Liver (tissue), 8 donors: ENCODE measurements at regions not wholly inside any gene's neighbourhood (a gene's known extent, or its start where the extent isn't known, plus 50 kb on each side); places are given as distances from the start of the nearest gene placed in this dataset.

ENCODE experiments used
- DNase-seq: peaks from one replicate; pipeline ENCODE4 v3.0.0-alpha.2; 2017; ENCODE audit warnings: low spot score
- H3K27ac ChIP-seq, 2 donors: one replicate each; pipeline ENCODE4 v1.7.0; 2013; ENCODE audit warnings: inconsistent platforms in 2 of 2, low read length in 2 of 2, control low read depth in 1 of 2, low read depth in 1 of 2, mild to moderate bottlenecking in 1 of 2
- H3K27me3 ChIP-seq, 4 donors: one replicate each; pipeline versions ENCODE4 v1.6.1 to v1.7.0; 2013; ENCODE audit warnings: low read length in 3 of 4, inconsistent platforms in 1 of 4, mild to moderate bottlenecking in 1 of 4, moderate library complexity in 1 of 4; ENCODE audit not compliant: control insufficient read depth in 4 of 4, insufficient read depth in 4 of 4
- H3K36me3 ChIP-seq, 4 donors: one replicate each; pipeline versions ENCODE4 v1.6.1 to v1.7.0; 2013; ENCODE audit warnings: low read length in 3 of 4, mild to moderate bottlenecking in 3 of 4, low read depth in 1 of 4, moderate library complexity in 1 of 4; ENCODE audit not compliant: control insufficient read depth in 4 of 4, insufficient read depth in 3 of 4
- H3K4me1 ChIP-seq, 4 donors: one replicate each; pipeline versions ENCODE4 v1.6.1 to v1.7.0; 2013; ENCODE audit warnings: low read length in 3 of 4, mild to moderate bottlenecking in 3 of 4, moderate library complexity in 1 of 4; ENCODE audit not compliant: control insufficient read depth in 4 of 4, insufficient read depth in 4 of 4
- H3K4me3 ChIP-seq, 3 donors: one replicate each; pipeline versions ENCODE4 v1.6.1 to v1.7.0; 2013; ENCODE audit warnings: low read length in 3 of 3, control low read depth in 1 of 3, low read depth in 1 of 3, mild to moderate bottlenecking in 1 of 3
- H3K9ac ChIP-seq, 2 donors: one replicate each; pipeline ENCODE4 v1.7.0; 2013; ENCODE audit warnings: low read length in 2 of 2, mild to moderate bottlenecking in 2 of 2, moderate library complexity in 2 of 2, control low read depth in 1 of 2, low read depth in 1 of 2
- H3K9me3 ChIP-seq, 4 donors: one replicate each; pipeline versions ENCODE4 v1.6.1 to v1.7.0; 2013; ENCODE audit warnings: low read length in 3 of 4; ENCODE audit not compliant: control insufficient read depth in 4 of 4
- EGR1 ChIP-seq, 2 donors: IDR thresholded peaks; 2 replicates each; pipeline ENCODE4 v1.6.1; 2016 to 2018; ENCODE audit warnings: antibody characterized with exemption in 2 of 2, low read depth in 2 of 2
- HNF4A ChIP-seq, 2 donors: conservative IDR thresholded peaks; 2 replicates each; pipeline ENCODE4 v1.6.1; 2016; ENCODE audit warnings: antibody characterized with exemption in 2 of 2, mild to moderate bottlenecking in 2 of 2
- HNF4G ChIP-seq: IDR thresholded peaks from 2 replicates; pipeline ENCODE4 v1.6.1; 2016; ENCODE audit warnings: antibody characterized with exemption
- JUND ChIP-seq, 2 donors: IDR thresholded peaks; 2 replicates each; pipeline ENCODE4 v1.6.1; 2016; ENCODE audit warnings: antibody characterized with exemption in 2 of 2
- NR2F2 ChIP-seq: IDR thresholded peaks from 2 replicates; pipeline ENCODE4 v1.6.1; 2016; ENCODE audit warnings: antibody characterized with exemption
- RAD21 ChIP-seq, 2 donors: IDR thresholded peaks; 2 replicates each; pipeline ENCODE4 v1.6.1; 2016; ENCODE audit warnings: antibody characterized with exemption in 2 of 2, mild to moderate bottlenecking in 2 of 2
- RXRA ChIP-seq, 2 donors: IDR thresholded peaks; 2 replicates each; pipeline ENCODE4 v1.6.1; 2017 to 2018; ENCODE audit warnings: antibody characterized with exemption in 2 of 2, mild to moderate bottlenecking in 1 of 2
- SP1 ChIP-seq: IDR thresholded peaks from 2 replicates; pipeline ENCODE4 v1.6.1; 2018; ENCODE audit warnings: antibody characterized with exemption, mild to moderate bottlenecking
- TAF1 ChIP-seq: conservative IDR thresholded peaks from 2 replicates; pipeline ENCODE4 v1.6.1; 2016; ENCODE audit warnings: antibody characterized with exemption, mild to moderate bottlenecking
- YY1 ChIP-seq: IDR thresholded peaks from 2 replicates; pipeline ENCODE4 v1.6.1; 2016; ENCODE audit warnings: antibody characterized with exemption, mild to moderate bottlenecking
- WGBS: extraction: QIAGEN DNeasy Blood & Tissue Kit; methylation state at CpG from one replicate; pipeline ENCODE4 v1.1.7; 2013; 5-methylcytosine and 5-hydroxymethylcytosine counted together
- TF ChIP-seq, protein P1 (sequence below): IDR thresholded peaks from 2 replicates; pipeline ENCODE4 v1.6.1; 2016; ENCODE audit warnings: antibody characterized with exemption
- TF ChIP-seq, protein P2 (sequence below): IDR thresholded peaks from 2 replicates; pipeline ENCODE4 v1.6.1; 2016; ENCODE audit warnings: antibody characterized with exemption
- TF ChIP-seq, protein P3 (sequence below): fragments of 150-350 bp; IDR thresholded peaks from 2 replicates; pipeline ENCODE4 v1.5.1; 2017; ENCODE audit warnings: improper control_type of control experiment, low read depth, low read length; ENCODE audit not compliant: missing input control
- donor health status: healthy.
- donor health status: healthy.
- donor health status: healthy.
- donor health status: healthy.
- donor health status: healthy.

DNA sequence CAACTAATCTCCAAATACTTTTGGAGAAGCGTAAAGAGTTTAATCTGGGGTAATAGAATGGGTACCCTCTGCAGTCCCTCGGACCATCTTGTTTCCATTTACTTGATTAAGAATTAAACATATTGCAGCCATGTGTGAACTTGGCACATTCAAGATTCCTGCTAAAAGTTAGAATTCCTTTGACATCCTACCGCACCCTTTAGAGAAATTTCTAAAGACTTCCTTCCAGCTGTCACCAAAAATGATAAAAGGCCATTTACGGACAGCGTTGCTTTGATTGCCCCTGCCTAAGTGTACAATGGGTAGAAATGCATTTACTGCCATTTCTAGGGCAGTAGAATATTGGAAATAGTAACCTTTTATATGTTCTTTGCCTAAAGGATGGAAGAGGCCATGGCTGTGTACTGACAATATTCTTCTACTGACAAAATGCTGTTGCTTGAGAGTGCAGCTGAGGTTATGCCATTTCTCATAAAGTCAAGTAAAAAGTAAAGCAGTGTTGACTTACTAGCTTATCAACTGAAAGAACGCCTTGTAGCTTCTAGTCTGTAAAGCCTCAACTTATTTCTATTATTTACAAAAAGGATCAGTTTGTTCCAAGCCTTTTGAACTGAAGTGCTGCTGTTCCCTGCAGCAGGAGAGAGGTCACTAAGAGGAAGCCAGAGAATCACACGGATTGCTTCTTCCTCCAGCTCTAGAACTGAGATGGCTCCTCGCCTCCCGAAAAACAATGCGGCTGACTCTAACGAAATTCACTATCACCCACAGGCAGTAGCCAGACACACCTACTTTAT, 139.8 kb upstream of the BASP1 start:
- Histone ChIP-seq H3K4me3 (no peak overlapping the region), H3K9ac (no peak overlapping the region), H3K4me1 (no peaks in the 10 kb centered on the region), H3K9me3 (no peaks in the 10 kb centered on the region), H3K27ac (no peak overlapping the region), H3K36me3 (no peaks in the 10 kb centered on the region), H3K27me3 (no peaks in the 10 kb centered on the region)
- DNase-seq = no peak
- TF ChIP-seq, protein P1, sequence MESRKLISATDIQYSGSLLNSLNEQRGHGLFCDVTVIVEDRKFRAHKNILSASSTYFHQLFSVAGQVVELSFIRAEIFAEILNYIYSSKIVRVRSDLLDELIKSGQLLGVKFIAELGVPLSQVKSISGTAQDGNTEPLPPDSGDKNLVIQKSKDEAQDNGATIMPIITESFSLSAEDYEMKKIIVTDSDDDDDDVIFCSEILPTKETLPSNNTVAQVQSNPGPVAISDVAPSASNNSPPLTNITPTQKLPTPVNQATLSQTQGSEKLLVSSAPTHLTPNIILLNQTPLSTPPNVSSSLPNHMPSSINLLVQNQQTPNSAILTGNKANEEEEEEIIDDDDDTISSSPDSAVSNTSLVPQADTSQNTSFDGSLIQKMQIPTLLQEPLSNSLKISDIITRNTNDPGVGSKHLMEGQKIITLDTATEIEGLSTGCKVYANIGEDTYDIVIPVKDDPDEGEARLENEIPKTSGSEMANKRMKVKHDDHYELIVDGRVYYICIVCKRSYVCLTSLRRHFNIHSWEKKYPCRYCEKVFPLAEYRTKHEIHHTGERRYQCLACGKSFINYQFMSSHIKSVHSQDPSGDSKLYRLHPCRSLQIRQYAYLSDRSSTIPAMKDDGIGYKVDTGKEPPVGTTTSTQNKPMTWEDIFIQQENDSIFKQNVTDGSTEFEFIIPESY = no peak
- TF ChIP-seq TAF1 (no peak), RAD21 (IDR thresholded peaks at IDR 0.05) (peak in 1 of 2 donors; percentile 12), RXRA (IDR thresholded peaks at IDR 0.05) (peak in 1 of 2 donors; percentile 32), SP1 (peak; percentile 52), NR2F2 (peak; percentile 91)
- WGBS = 56% methylated on average over 11 of the region's 11 CpGs

DNA sequence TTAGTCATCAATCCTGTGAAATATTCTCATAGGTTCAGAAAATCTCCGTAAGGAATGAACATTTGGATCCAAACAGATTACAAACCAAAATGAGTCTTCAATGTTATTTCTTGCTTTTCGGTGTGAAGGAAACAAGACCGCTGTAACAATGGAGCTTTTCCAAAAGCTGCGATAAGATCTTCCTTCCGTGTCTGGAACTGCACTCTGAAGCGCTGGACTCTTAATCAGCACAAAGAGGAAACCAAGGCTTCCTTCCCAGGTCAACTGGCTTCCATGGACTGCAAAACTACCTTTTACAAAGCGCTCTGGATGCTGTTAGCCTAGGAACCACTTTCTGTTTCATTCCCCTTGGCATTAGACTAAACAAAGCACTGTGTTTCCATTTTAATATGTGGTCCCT, 137.9 kb upstream of the BASP1 start:
- H3K9me3 ChIP-seq = no peaks in the 10 kb centered on the region
- no peaks in the 10 kb centered on the region for H3K4me1 ChIP-seq
- TF ChIP-seq JUND (IDR thresholded peaks at IDR 0.05) (no peak), NR2F2 (peak; percentile 82), TAF1 (no peak), RAD21 (IDR thresholded peaks at IDR 0.05) (peak in 1 of 2 donors; percentile 37), YY1 (no peak), HNF4A (conservative IDR thresholded peaks at IDR 0.05) (no peak), HNF4G (no peak), SP1 (no peak), EGR1 (IDR thresholded peaks at IDR 0.05; ENCODE audit: low read depth in 2 of 2) (peak in 1 of 2 donors; percentile 17)
- TF ChIP-seq, protein P2, sequence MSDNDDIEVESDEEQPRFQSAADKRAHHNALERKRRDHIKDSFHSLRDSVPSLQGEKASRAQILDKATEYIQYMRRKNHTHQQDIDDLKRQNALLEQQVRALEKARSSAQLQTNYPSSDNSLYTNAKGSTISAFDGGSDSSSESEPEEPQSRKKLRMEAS = peak; percentile 44
- TF ChIP-seq, protein P3, sequence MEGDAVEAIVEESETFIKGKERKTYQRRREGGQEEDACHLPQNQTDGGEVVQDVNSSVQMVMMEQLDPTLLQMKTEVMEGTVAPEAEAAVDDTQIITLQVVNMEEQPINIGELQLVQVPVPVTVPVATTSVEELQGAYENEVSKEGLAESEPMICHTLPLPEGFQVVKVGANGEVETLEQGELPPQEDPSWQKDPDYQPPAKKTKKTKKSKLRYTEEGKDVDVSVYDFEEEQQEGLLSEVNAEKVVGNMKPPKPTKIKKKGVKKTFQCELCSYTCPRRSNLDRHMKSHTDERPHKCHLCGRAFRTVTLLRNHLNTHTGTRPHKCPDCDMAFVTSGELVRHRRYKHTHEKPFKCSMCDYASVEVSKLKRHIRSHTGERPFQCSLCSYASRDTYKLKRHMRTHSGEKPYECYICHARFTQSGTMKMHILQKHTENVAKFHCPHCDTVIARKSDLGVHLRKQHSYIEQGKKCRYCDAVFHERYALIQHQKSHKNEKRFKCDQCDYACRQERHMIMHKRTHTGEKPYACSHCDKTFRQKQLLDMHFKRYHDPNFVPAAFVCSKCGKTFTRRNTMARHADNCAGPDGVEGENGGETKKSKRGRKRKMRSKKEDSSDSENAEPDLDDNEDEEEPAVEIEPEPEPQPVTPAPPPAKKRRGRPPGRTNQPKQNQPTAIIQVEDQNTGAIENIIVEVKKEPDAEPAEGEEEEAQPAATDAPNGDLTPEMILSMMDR = no peak
- TF ChIP-seq, protein P1 = no peak
- 55% methylated on average over 7 of the region's 7 CpGs for WGBS
- H3K9ac ChIP-seq = no peak overlapping the region
- H3K36me3 ChIP-seq = no peaks in the 10 kb centered on the region
- H3K27ac ChIP-seq = no peak overlapping the region
- no peak for DNase-seq
- no peak overlapping the region for H3K4me3 ChIP-seq
- peaks cover 0 to 2% (median 0%) of the 10 kb centered on the region in 4 donors for H3K27me3 ChIP-seq
